Heart left ventricle (tissue), 13 donors: ENCODE measurements at regions not wholly inside any gene's neighbourhood (a gene's known extent, or its start where the extent isn't known, plus 50 kb on each side); places are given as distances from the start of the nearest gene placed in this dataset.

Experiments
- CTCF ChIP-seq, 12 donors: fragments of 200-600 bp; sonication (generic) in 4 of 12; IDR thresholded peaks; one replicate each; pipeline versions ENCODE4 v1.5.0 to v1.8.0; 2018 to 2022; ENCODE audit warnings: antibody characterized with exemption in 12 of 12, mild to moderate bottlenecking in 5 of 12
- POLR2A ChIP-seq, 2 donors: fragments of 450-650 bp; IDR thresholded peaks; one replicate each; pipeline ENCODE4 v1.6.1; 2017; ENCODE audit warnings: antibody characterized with exemption in 2 of 2, mild to moderate bottlenecking in 2 of 2, moderate library complexity in 2 of 2
- donor health status: ischemic (EF 13 %, LVEDD 7.1; RV severe dilation, severe dysfunction).
- donor health status: DM: no; HTN: yes; CAD: no.
- donor health status: DM: no; HTN: no; CAD: no.
- donor health status: ischemic (EF 25% LVEDD 6.9; RV normal size, moderate dysfunction).
- donor health status: ischemic (EF 25% LVEDD 5.7; RV mildly dilated, moderate dysfunction).
- donor health status: ischemic (EF 35%, LVEDD 5.7; RV mildly dilated, moderate dysfunction).
- donor health status: nonischemic (EF 11% LVEDD 7.7; RV severe dilation, severe dysfunction).
- donor health status: DM: yes; HTN: yes; CAD: no.
- donor health status: PGD.
- donor health status: ischemic (EF 29% LVEDD 5.4; RV normal size, mild dysfunction).
- donor health status: nonischemic (EF 23%, LVEDD 6.1; RV moderate dilation, normal function).

- TF ChIP-seq CTCF (IDR thresholded peaks at IDR 0.05) = no peak
- TF ChIP-seq POLR2A (IDR thresholded peaks at IDR 0.05) = no peak
These were observed 1041.6 kb upstream of the PRKX start for GRCh38 chrX:4754878-4755604.
